HepG2 (cell line): ENCODE measurements at regions not wholly inside any gene's neighbourhood (a gene's known extent, or its start where the extent isn't known, plus 50 kb on each side); places are given as distances from the start of the nearest gene placed in this dataset.

Experiments used
- ATAC-seq: fragments of 200-7000 bp; cut with Tn5 transposase; 3 replicates; pipeline ENCODE4 v1.9.1; 2020; ENCODE audit warnings: mild to moderate bottlenecking, moderate library complexity
- BruUV-seq: library from RNA; stranded (reverse); fragments of 400-500 nt; replicated peaks from 2 replicates; lab custom pipeline; 2021; lab: Mats Ljungman, UMichigan
- CTCF ChIA-PET: fragments of 300-600 bp; formaldehyde crosslinking; extraction: SDS; loops from one replicate; lab custom pipeline; 2021; ENCODE audit warnings: low total read pairs, inconsistent platforms, low intra/inter-chr PET ratio; lab: Yijun Ruan, JAX
- POLR2A ChIA-PET: fragments of 350-600 bp; sonication (Branson Sonifier 250); formaldehyde crosslinking; loops from one replicate; lab custom pipeline; 2020; ENCODE audit warnings: antibody characterized with exemption, inconsistent platforms; lab: Yijun Ruan, JAX
- DNase-seq: peaks from one replicate; pipeline ENCODE4 v3.0.0-alpha.2; 2015; ENCODE audit warnings: low spot score
- FAIRE-seq: peaks from 3 replicates; lab custom pipeline; 2011; peaks lifted over from hg19 to GRCh38; lab: Jason Lieb, UNC
- H2AFZ ChIP-seq: one replicate; pipeline ENCODE4 v1.6.1; 2011; ENCODE audit warnings: low read length, inconsistent platforms
- H3K27ac ChIP-seq: fragments of 300-600 bp; 3 replicates; pipeline ENCODE4 v1.8.0; 2011; ENCODE audit warnings: mixed run types, mild to moderate bottlenecking, mixed read lengths, low read length, inconsistent platforms; ENCODE audit not compliant: insufficient read depth; ENCODE audit errors: extremely low read length
- H3K27me3 ChIP-seq, 2 experiments: fragments of 200-600 bp in 1 of 2; 2 replicates in 1 of 2; 3 replicates in 1 of 2; pipeline versions ENCODE4 v1.6.0 to v1.8.0; 2011; ENCODE audit warnings: low read length in 2 of 2, mild to moderate bottlenecking in 2 of 2, moderate library complexity in 2 of 2, inconsistent platforms in 1 of 2; ENCODE audit not compliant: insufficient read depth in 2 of 2, control insufficient read depth in 1 of 2
- H3K36me3 ChIP-seq, 2 experiments: fragments of 200-600 bp in 1 of 2; replicated peaks in 1 of 2; 2 replicates in 1 of 2; 3 replicates in 1 of 2; pipeline versions ENCODE4 v1.5.1 to v1.8.0; 2011; ENCODE audit warnings: low read length in 2 of 2, inconsistent platforms in 1 of 2; ENCODE audit not compliant: insufficient read depth in 2 of 2, control insufficient read depth in 1 of 2
- H3K4me1 ChIP-seq: 2 replicates; pipeline ENCODE4 v1.5.1; 2012; ENCODE audit warnings: low read length, inconsistent platforms; ENCODE audit not compliant: insufficient read depth
- H3K4me2 ChIP-seq: 2 replicates; pipeline ENCODE4 v1.6.0; 2011; ENCODE audit warnings: low read depth, low read length, inconsistent platforms
- H3K4me3 ChIP-seq, 3 experiments: fragments of 200-600 bp in 1 of 3; sonication (generic), shearing (Covaris generic) in 1 of 3; replicated peaks in 1 of 3; 2 replicates each; pipeline ENCODE4 v1.5.1; 2011 to 2016; ENCODE audit warnings: low read length in 3 of 3, inconsistent platforms in 2 of 3, low read depth in 2 of 3, mild to moderate bottlenecking in 2 of 3, control low read depth in 1 of 3, mixed read lengths in 1 of 3; ENCODE audit not compliant: insufficient read depth in 1 of 3
- H3K79me2 ChIP-seq: one replicate; pipeline ENCODE4 v1.6.1; 2011; ENCODE audit warnings: low read length, inconsistent platforms; ENCODE audit not compliant: insufficient read depth
- H3K9ac ChIP-seq: 2 replicates; pipeline ENCODE4 v1.6.0; 2011; ENCODE audit warnings: mild to moderate bottlenecking, low read depth, low read length, inconsistent platforms; ENCODE audit not compliant: insufficient read depth
- H3K9me3 ChIP-seq: 2 replicates; pipeline ENCODE4 v1.5.1; 2012; ENCODE audit warnings: mild to moderate bottlenecking, low read length
- H4K20me1 ChIP-seq: 2 replicates; pipeline ENCODE4 v1.6.0; 2011; ENCODE audit warnings: inconsistent platforms, mild to moderate bottlenecking, low read length, moderate library complexity; ENCODE audit not compliant: insufficient read depth
- EED ChIP-seq: sonication (generic); formaldehyde crosslinking; IDR thresholded peaks from 2 replicates; pipeline ENCODE4 v1.5.0; 2020; ENCODE audit warnings: mild to moderate bottlenecking, missing genetic modification reagents
- HOXA7 ChIP-seq: sonication (generic); formaldehyde crosslinking; IDR thresholded peaks from 2 replicates; pipeline ENCODE4 v1.8.1; 2022; ENCODE audit warnings: mild to moderate bottlenecking, missing genetic modification reagents, moderate library complexity
- KAT7 ChIP-seq: IDR thresholded peaks from 2 replicates; pipeline ENCODE4 v1.6.1; 2018; ENCODE audit warnings: borderline replicate concordance, missing compliant biosample characterization
- KAT8 ChIP-seq: IDR thresholded peaks from 2 replicates; pipeline ENCODE4 v1.6.1; 2016; ENCODE audit warnings: missing genetic modification reagents, missing compliant biosample characterization
- KMT2B ChIP-seq: IDR thresholded peaks from 2 replicates; pipeline ENCODE4 v1.6.1; 2016; ENCODE audit warnings: missing genetic modification reagents, missing compliant biosample characterization
- SMARCE1 ChIP-seq: fragments of 450-650 bp; IDR thresholded peaks from 2 replicates; pipeline ENCODE4 v1.6.1; 2017; ENCODE audit warnings: borderline replicate concordance
- ZBTB21 ChIP-seq: sonication (generic); formaldehyde crosslinking; IDR thresholded peaks from 2 replicates; pipeline ENCODE4 v1.4.0; 2020; ENCODE audit warnings: missing genetic modification reagents
- ZMAT3 ChIP-seq: sonication (generic); formaldehyde crosslinking; conservative IDR thresholded peaks from 2 replicates; pipeline ENCODE4 v1.7.0; 2021; ENCODE audit warnings: missing genetic modification reagents
- ZNF264 ChIP-seq: sonication (generic); formaldehyde crosslinking; IDR thresholded peaks from 2 replicates; pipeline ENCODE4 v1.4.0; 2020; ENCODE audit warnings: missing genetic modification reagents
- ZNF724P ChIP-seq: sonication (generic); formaldehyde crosslinking; IDR thresholded peaks from 2 replicates; pipeline ENCODE4 v1.8.0; 2022; ENCODE audit warnings: missing genetic modification reagents, borderline replicate concordance
- ZNF879 ChIP-seq: sonication (generic); formaldehyde crosslinking; IDR thresholded peaks from 2 replicates; pipeline ENCODE4 v1.8.1; 2023; ENCODE audit warnings: missing genetic modification reagents
- in situ Hi-C: cut with HindIII; loops from 2 replicates; pipeline ENCODE4 v1.10.0; 2017; ENCODE audit warnings: low pct_unique_long_range_greater_than_20kb; ENCODE audit not compliant: extremely low pct_ligation_motif_present
- intact Hi-C: fragments of 100-400 bp; cut with micrococcal nuclease; formaldehyde crosslinking; loops from one replicate; pipeline ENCODE4 v1.10.0; 2022; ENCODE audit not compliant: unreplicated experiment
- TF ChIP-seq, protein P1 (sequence below): sonication (generic); formaldehyde crosslinking; IDR thresholded peaks from 2 replicates; pipeline ENCODE4 v1.4.0; 2020; ENCODE audit warnings: missing genetic modification reagents, mild to moderate bottlenecking, borderline replicate concordance
- TF ChIP-seq, protein P2 (sequence below): sonication (generic); formaldehyde crosslinking; IDR thresholded peaks from 2 replicates; pipeline ENCODE4 v1.5.1; 2020; ENCODE audit warnings: missing genetic modification reagents, mild to moderate bottlenecking, borderline replicate concordance
- TF ChIP-seq, protein P3 (sequence below): sonication (generic); formaldehyde crosslinking; IDR thresholded peaks from 2 replicates; pipeline ENCODE4 v1.4.0; 2020; ENCODE audit warnings: mild to moderate bottlenecking, missing genetic modification reagents
- TF ChIP-seq, protein P4 (sequence below): sonication (generic); formaldehyde crosslinking; IDR thresholded peaks from 2 replicates; pipeline ENCODE4 v1.5.0; 2020; ENCODE audit warnings: mild to moderate bottlenecking, missing genetic modification reagents

DNA sequence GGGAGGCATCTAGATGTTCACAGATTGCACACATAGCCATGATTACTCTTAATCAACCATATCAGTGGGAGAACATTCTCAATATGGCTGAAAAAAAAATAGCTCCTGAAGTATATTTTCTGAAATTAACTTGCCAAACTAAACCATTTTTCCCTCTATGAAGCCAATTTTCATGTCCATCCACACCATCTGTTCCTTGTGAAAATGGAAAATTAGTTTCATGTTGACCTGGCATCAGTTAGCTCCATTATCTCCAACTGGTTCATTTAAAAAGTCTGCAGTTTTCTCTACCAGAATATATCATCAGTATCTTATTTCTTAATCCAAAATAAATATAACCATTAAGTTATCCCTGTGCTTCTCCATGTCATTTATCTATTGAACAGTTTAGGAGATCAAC lies 138.8 kb upstream of the CDH10 start:
- Histone ChIP-seq H3K27ac (no peak overlapping the region), H3K4me2 (no peak overlapping the region), H3K9me3 (peaks cover 23% of the 10 kb centered on the region), H3K79me2 (no peaks in the 10 kb centered on the region), H3K27me3 (no peaks in the 10 kb centered on the region)
- ATAC-seq, result no peak
- FAIRE-seq, result no peak
- TF ChIP-seq KMT2B (CRISPR knock-in tag), result no peak
- TF ChIP-seq SMARCE1, result no peak
- no peak for TF ChIP-seq KAT8 (CRISPR knock-in tag)
- no peak for TF ChIP-seq ZNF879
- no peak for TF ChIP-seq ZNF264 (CRISPR knock-in tag)
- TF ChIP-seq KAT7, result no peak
- no peak for TF ChIP-seq ZMAT3
- no peak for TF ChIP-seq ZNF724P (CRISPR knock-in tag)
- TF ChIP-seq, protein P1, sequence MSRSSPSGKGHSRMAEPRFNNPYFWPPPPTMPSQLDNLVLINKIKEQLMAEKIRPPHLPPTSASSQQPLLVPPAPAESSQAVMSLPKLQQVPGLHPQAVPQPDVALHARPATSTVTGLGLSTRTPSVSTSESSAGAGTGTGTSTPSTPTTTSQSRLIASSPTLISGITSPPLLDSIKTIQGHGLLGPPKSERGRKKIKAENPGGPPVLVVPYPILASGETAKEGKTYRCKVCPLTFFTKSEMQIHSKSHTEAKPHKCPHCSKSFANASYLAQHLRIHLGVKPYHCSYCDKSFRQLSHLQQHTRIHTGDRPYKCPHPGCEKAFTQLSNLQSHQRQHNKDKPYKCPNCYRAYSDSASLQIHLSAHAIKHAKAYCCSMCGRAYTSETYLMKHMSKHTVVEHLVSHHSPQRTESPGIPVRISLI, result no peak
- TF ChIP-seq HOXA7 (CRISPR knock-in tag), result no peak
- TF ChIP-seq, protein P2, sequence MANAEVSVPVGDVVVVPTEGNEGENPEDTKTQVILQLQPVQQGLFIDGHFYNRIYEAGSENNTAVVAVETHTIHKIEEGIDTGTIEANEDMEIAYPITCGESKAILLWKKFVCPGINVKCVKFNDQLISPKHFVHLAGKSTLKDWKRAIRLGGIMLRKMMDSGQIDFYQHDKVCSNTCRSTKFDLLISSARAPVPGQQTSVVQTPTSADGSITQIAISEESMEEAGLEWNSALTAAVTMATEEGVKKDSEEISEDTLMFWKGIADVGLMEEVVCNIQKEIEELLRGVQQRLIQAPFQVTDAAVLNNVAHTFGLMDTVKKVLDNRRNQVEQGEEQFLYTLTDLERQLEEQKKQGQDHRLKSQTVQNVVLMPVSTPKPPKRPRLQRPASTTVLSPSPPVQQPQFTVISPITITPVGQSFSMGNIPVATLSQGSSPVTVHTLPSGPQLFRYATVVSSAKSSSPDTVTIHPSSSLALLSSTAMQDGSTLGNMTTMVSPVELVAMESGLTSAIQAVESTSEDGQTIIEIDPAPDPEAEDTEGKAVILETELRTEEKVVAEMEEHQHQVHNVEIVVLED (CRISPR knock-in tag), result no peak
- TF ChIP-seq ZBTB21 (CRISPR knock-in tag), result no peak
- TF ChIP-seq EED (CRISPR knock-in tag), result no peak
- TF ChIP-seq, protein P3, sequence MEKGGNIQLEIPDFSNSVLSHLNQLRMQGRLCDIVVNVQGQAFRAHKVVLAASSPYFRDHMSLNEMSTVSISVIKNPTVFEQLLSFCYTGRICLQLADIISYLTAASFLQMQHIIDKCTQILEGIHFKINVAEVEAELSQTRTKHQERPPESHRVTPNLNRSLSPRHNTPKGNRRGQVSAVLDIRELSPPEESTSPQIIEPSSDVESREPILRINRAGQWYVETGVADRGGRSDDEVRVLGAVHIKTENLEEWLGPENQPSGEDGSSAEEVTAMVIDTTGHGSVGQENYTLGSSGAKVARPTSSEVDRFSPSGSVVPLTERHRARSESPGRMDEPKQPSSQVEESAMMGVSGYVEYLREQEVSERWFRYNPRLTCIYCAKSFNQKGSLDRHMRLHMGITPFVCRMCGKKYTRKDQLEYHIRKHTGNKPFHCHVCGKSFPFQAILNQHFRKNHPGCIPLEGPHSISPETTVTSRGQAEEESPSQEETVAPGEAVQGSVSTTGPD (CRISPR knock-in tag), result no peak
- TF ChIP-seq, protein P4, sequence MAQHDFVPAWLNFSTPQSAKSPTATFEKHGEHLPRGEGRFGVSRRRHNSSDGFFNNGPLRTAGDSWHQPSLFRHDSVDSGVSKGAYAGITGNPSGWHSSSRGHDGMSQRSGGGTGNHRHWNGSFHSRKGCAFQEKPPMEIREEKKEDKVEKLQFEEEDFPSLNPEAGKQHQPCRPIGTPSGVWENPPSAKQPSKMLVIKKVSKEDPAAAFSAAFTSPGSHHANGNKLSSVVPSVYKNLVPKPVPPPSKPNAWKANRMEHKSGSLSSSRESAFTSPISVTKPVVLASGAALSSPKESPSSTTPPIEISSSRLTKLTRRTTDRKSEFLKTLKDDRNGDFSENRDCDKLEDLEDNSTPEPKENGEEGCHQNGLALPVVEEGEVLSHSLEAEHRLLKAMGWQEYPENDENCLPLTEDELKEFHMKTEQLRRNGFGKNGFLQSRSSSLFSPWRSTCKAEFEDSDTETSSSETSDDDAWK, result no peak
- TF ChIP-seq, all 625 proteins: peak for 0
- no peak for DNase-seq
- Histone ChIP-seq H3K9ac (no peak overlapping the region), H3K36me3 (no peaks in the 10 kb centered on the region), H3K4me1 (no peaks in the 10 kb centered on the region), H4K20me1 (no peaks in the 10 kb centered on the region), H3K4me3 (no peak overlapping the region), H2AFZ (no peak overlapping the region)
- in situ Hi-C loops, result no loop called here
- ChIA-PET POLR2A (no interaction called here), CTCF (no interaction called here)
- BruUV-seq, result no TSS peak
- intact Hi-C loops, result no loop called here
